GM06990 (cell line): ENCODE measurements at regions not wholly inside any gene's neighbourhood (a gene's known extent, or its start where the extent isn't known, plus 50 kb on each side); places are given as distances from the start of the nearest gene placed in this dataset.

Experiments used
- DNase-seq: peaks from one replicate; pipeline ENCODE4 v3.0.0-alpha.2; 2011; ENCODE audit not compliant: insufficient read length; ENCODE audit errors: extremely low read depth
- H3K27me3 ChIP-seq: replicated peaks from 2 replicates; pipeline ENCODE4 v1.6.0; 2011; ENCODE audit warnings: low read length; ENCODE audit not compliant: control insufficient read depth, insufficient read depth
- H3K36me3 ChIP-seq: 2 replicates; pipeline ENCODE4 v1.5.1; 2011; ENCODE audit warnings: low read length; ENCODE audit not compliant: control insufficient read depth, insufficient read depth
- H3K4me3 ChIP-seq: replicated peaks from 2 replicates; pipeline ENCODE4 v1.5.1; 2011; ENCODE audit warnings: low read depth, mild to moderate bottlenecking, control low read depth, low read length
- CTCF ChIP-seq: IDR thresholded peaks from 2 replicates; pipeline ENCODE4 v1.5.1; 2011; ENCODE audit warnings: low read length, control low read depth, mild to moderate bottlenecking, inconsistent platforms; ENCODE audit not compliant: insufficient read depth, poor library complexity, severe bottlenecking

GRCh38 chr6:30007132-30007764 is 53.8 kb upstream of the POLR1H start:
- no peak for TF ChIP-seq CTCF
- DNase-seq, result no peak
- Histone ChIP-seq H3K4me3 (peak overlapping the region; percentile 43), H3K27me3 (peaks cover 3% of the 10 kb centered on the region; the same call in 1 of the 2 replicates), H3K36me3 (no peaks in the 10 kb centered on the region; the same call in none of the 2 replicates)

GRCh38 chr6:30009113-30009512 is 52.0 kb upstream of the POLR1H start:
- peaks cover 3% of the 10 kb centered on the region; the same call in 1 of the 2 replicates for H3K27me3 ChIP-seq
- TF ChIP-seq CTCF, result no peak

More at GRCh38 chr6:30009113-30009512, 52.0 kb upstream of the POLR1H start:
- no peaks in the 10 kb centered on the region; the same call in none of the 2 replicates for H3K36me3 ChIP-seq
- H3K4me3 ChIP-seq, result no peak overlapping the region
- DNase-seq, result no peak
